ENCODE measurements at regions not wholly inside any gene's neighbourhood (a gene's known extent, or its start where the extent isn't known, plus 50 kb on each side); places are given as distances from the start of the nearest gene placed in this dataset.
"Not testable (repeated sequence)": the region's sequence is repeated elsewhere in the genome, so short reads cannot be mapped to it uniquely, and the experiment has no call there.

DNA sequence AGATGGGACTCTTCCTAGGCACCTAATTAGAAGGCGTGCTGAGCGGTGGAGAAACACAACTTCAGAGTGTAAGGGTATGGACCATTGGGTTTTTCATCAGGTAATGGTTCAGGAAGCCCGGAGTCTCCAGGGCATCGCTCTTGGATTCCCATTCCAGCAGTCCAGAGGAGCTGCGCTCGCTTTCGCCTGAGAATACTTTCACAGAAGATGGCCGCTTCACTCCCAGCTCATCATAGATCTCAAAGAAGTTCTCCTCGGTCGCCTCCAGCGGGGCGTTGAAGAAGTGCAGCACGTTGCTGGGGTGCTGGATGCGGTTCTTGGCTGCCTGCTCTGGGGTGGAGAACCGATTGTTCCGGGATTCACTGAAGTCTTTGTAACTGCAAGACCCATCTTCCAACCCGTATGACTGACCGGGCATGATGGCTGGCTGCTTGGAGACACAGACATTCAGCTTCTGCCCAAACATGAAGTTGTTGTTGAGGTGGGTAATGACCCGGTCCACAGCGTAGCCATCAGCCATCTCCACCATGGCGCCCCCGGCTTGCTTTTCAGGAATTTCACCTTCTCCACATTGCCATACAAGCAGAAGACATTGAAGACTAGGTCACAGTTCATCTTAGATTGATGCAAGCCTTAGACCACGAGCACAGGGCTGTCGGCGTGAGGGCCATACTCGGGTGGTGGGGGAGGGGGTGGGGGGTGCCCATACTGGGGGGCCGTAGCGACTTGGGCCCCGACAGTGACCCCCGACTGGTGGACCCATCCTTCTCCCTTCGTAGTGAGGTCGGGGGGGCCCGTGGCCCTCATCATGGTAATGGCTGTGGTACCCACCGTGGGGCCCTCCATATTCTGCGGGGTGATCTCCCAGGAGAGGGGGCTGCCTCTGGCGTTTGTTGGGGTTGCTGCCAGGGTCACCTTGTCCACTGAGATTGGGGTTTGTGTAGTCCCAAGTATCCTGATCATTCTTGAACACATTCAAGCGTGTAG, 51.7 kb upstream of the GOLGA8A start:
- TF ChIP-seq ZNF274 (IDR thresholded peaks at IDR 0.05; ENCODE audit: low read depth, low read length); YY1 (IDR thresholded peaks at IDR 0.05; ENCODE audit: insufficient read depth, insufficient read length); SUZ12 (IDR thresholded peaks at IDR 0.05; ENCODE audit: extremely low read depth, insufficient read depth, insufficient read length): not testable (repeated sequence)

All from NT2/D1 (cell line).